Transverse colon (tissue), 4 donors: ENCODE measurements at regions not wholly inside any gene's neighbourhood (a gene's known extent, or its start where the extent isn't known, plus 50 kb on each side); places are given as distances from the start of the nearest gene placed in this dataset.

ENCODE experiments used
- EP300 ChIP-seq: sonication (generic); formaldehyde crosslinking; IDR thresholded peaks from one replicate; pipeline ENCODE4 v1.6.1; 2017; ENCODE audit warnings: antibody characterized with exemption, low read depth
- POLR2A ChIP-seq: fragments of 450-650 bp; IDR thresholded peaks from one replicate; pipeline ENCODE4 v1.6.1; 2016; ENCODE audit warnings: antibody characterized with exemption, mild to moderate bottlenecking, moderate library complexity
- POLR2AphosphoS5 ChIP-seq, 3 donors: sonication (generic); formaldehyde crosslinking; IDR thresholded peaks; one replicate each; pipeline ENCODE4 v1.6.1; 2016; ENCODE audit warnings: antibody characterized with exemption in 3 of 3
- TF ChIP-seq, protein P1 (sequence below), 5 experiments: fragments of 200-600 bp in 3 of 5; fragments of 450-650 bp in 2 of 5; sonication (generic) in 3 of 5; IDR thresholded peaks; 1 replicate in 2 of 5; 2 replicates in 3 of 5; pipeline ENCODE4 v1.5.1; 2016 to 2017; ENCODE audit warnings: antibody characterized with exemption in 5 of 5, inconsistent platforms in 3 of 5, mild to moderate bottlenecking in 2 of 5, moderate library complexity in 1 of 5

- TF ChIP-seq EP300 (no peak), POLR2A (no peak), POLR2AphosphoS5 (IDR thresholded peaks at IDR 0.05) (no peak)
- TF ChIP-seq, protein P1, sequence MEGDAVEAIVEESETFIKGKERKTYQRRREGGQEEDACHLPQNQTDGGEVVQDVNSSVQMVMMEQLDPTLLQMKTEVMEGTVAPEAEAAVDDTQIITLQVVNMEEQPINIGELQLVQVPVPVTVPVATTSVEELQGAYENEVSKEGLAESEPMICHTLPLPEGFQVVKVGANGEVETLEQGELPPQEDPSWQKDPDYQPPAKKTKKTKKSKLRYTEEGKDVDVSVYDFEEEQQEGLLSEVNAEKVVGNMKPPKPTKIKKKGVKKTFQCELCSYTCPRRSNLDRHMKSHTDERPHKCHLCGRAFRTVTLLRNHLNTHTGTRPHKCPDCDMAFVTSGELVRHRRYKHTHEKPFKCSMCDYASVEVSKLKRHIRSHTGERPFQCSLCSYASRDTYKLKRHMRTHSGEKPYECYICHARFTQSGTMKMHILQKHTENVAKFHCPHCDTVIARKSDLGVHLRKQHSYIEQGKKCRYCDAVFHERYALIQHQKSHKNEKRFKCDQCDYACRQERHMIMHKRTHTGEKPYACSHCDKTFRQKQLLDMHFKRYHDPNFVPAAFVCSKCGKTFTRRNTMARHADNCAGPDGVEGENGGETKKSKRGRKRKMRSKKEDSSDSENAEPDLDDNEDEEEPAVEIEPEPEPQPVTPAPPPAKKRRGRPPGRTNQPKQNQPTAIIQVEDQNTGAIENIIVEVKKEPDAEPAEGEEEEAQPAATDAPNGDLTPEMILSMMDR (IDR thresholded peaks at IDR 0.05), result no peak
These were observed 786.9 kb upstream of the IGFBP3 start for GRCh38 chr7:46707973-46708372.
